ENCODE measurements at regions not wholly inside any gene's neighbourhood (a gene's known extent, or its start where the extent isn't known, plus 50 kb on each side); places are given as distances from the start of the nearest gene placed in this dataset.

GRCh38 chr6:53412751-53413150, 64.0 kb upstream of the ELOVL5 start:
- no peak overlapping the region for H3K4me3 Mint-ChIP-seq
- TF ChIP-seq CTCF (IDR thresholded peaks at IDR 0.05), result no peak
- no peaks in the 10 kb centered on the region for H3K36me3 Mint-ChIP-seq
- H3K27ac ChIP-seq (ENCODE audit: low read length), result no peak overlapping the region
- no peaks in the 10 kb centered on the region for H3K4me1 Mint-ChIP-seq
- H3K27me3 ChIP-seq (ENCODE audit: control insufficient read depth, insufficient read depth, low read length), result no peaks in the 10 kb centered on the region
- ATAC-seq, result no peak
- no peaks in the 10 kb centered on the region for H3K4me1 ChIP-seq (ENCODE audit: control insufficient read depth, insufficient read depth, low read length)
- H3K27me3 Mint-ChIP-seq (ENCODE audit: low read depth in 2 of 2), result no peaks in the 10 kb centered on the region
- 95% methylated on average over 1 of the region's 1 CpG for WGBS (ENCODE audit: insufficient coverage)
- H3K9me3 Mint-ChIP-seq, result no peaks in the 10 kb centered on the region
- no peak for DNase-seq
- intact Hi-C loops (cut with micrococcal nuclease), result no loop called here
- H3K27ac Mint-ChIP-seq, result no peak overlapping the region
- no peaks in the 10 kb centered on the region for H3K36me3 ChIP-seq (ENCODE audit: control insufficient read depth, insufficient read depth, low read length)
- no peak overlapping the region for H3K4me3 ChIP-seq (ENCODE audit: low read length)
- no peaks in the 10 kb centered on the region for H3K9me3 ChIP-seq (ENCODE audit: control insufficient read depth, insufficient read depth, low read length)

GRCh38 chr6:53412021-53412715, 63.4 kb upstream of the ELOVL5 start:
- H3K27me3 Mint-ChIP-seq (ENCODE audit: low read depth in 2 of 2), result no peaks in the 10 kb centered on the region
- H3K4me1 Mint-ChIP-seq, result no peaks in the 10 kb centered on the region
- H3K9me3 Mint-ChIP-seq, result no peaks in the 10 kb centered on the region
- no peaks in the 10 kb centered on the region for H3K9me3 ChIP-seq (ENCODE audit: control insufficient read depth, insufficient read depth, low read length)
- 80% methylated on average over 5 of the region's 5 CpGs for WGBS (ENCODE audit: insufficient coverage)
- TF ChIP-seq CTCF (IDR thresholded peaks at IDR 0.05), result no peak
- no peak overlapping the region for H3K4me3 ChIP-seq (ENCODE audit: low read length)
- intact Hi-C loops (cut with micrococcal nuclease), result no loop called here
- H3K4me3 Mint-ChIP-seq, result no peak overlapping the region
- H3K36me3 ChIP-seq (ENCODE audit: control insufficient read depth, insufficient read depth, low read length), result no peaks in the 10 kb centered on the region
- H3K27ac Mint-ChIP-seq, result no peak overlapping the region
- no peaks in the 10 kb centered on the region for H3K27me3 ChIP-seq (ENCODE audit: control insufficient read depth, insufficient read depth, low read length)
- no peaks in the 10 kb centered on the region for H3K36me3 Mint-ChIP-seq
- no peak overlapping the region for H3K27ac ChIP-seq (ENCODE audit: low read length)
- ATAC-seq, result no peak
- no peaks in the 10 kb centered on the region for H3K4me1 ChIP-seq (ENCODE audit: control insufficient read depth, insufficient read depth, low read length)
- DNase-seq, result no peak

GRCh38 chr6:53411451-53411850, 62.7 kb upstream of the ELOVL5 start:
- Histone ChIP-seq H3K4me3 (ENCODE audit: low read length) (no peak overlapping the region), H3K36me3 (ENCODE audit: control insufficient read depth, insufficient read depth, low read length) (no peaks in the 10 kb centered on the region), H3K4me1 (ENCODE audit: control insufficient read depth, insufficient read depth, low read length) (no peaks in the 10 kb centered on the region), H3K27me3 (ENCODE audit: control insufficient read depth, insufficient read depth, low read length) (no peaks in the 10 kb centered on the region), H3K27ac (ENCODE audit: low read length) (no peak overlapping the region), H3K9me3 (ENCODE audit: control insufficient read depth, insufficient read depth, low read length) (no peaks in the 10 kb centered on the region)
- Mint-ChIP-seq H3K27ac (no peak overlapping the region), H3K9me3 (no peaks in the 10 kb centered on the region), H3K4me1 (no peaks in the 10 kb centered on the region), H3K4me3 (no peak overlapping the region), H3K27me3 (ENCODE audit: low read depth in 2 of 2) (no peaks in the 10 kb centered on the region), H3K36me3 (no peaks in the 10 kb centered on the region)
- 86% methylated on average over 2 of the region's 2 CpGs for WGBS (ENCODE audit: insufficient coverage)
- ATAC-seq, result no peak
- DNase-seq, result no peak
- no peak for TF ChIP-seq CTCF (IDR thresholded peaks at IDR 0.05)
- intact Hi-C loops (cut with micrococcal nuclease), result no loop called here
